Kidney (tissue), 13 donors: ENCODE measurements at regions not wholly inside any gene's neighbourhood (a gene's known extent, or its start where the extent isn't known, plus 50 kb on each side); places are given as distances from the start of the nearest gene placed in this dataset.

ENCODE experiments used
- DNase-seq, 5 donors: peaks; one replicate each; pipeline ENCODE4 v3.0.0-alpha.2; 2013 to 2020
- FAIRE-seq: peaks from 2 replicates; lab custom pipeline; 2012; peaks lifted over from hg19 to GRCh38; lab: Jason Lieb, UNC
- H3K27ac ChIP-seq, 2 donors: one replicate each; pipeline ENCODE4 v1.7.0; 2013; ENCODE audit warnings: low read depth in 2 of 2, low read length in 2 of 2, inconsistent platforms in 1 of 2
- H3K27me3 ChIP-seq: one replicate; pipeline ENCODE4 v1.7.1; 2013; ENCODE audit warnings: low read length, inconsistent platforms; ENCODE audit not compliant: control insufficient read depth, insufficient read depth
- H3K36me3 ChIP-seq, 3 donors: one replicate each; pipeline versions ENCODE4 v1.7.0 to v1.7.1; 2013; ENCODE audit warnings: low read length in 3 of 3, control low read depth in 1 of 3, inconsistent platforms in 1 of 3; ENCODE audit not compliant: insufficient read depth in 3 of 3, control insufficient read depth in 2 of 3
- H3K4me1 ChIP-seq, 3 donors: one replicate each; pipeline versions ENCODE4 v1.7.0 to v1.7.1; 2013; ENCODE audit warnings: low read length in 3 of 3, inconsistent platforms in 1 of 3, low read depth in 1 of 3; ENCODE audit not compliant: control insufficient read depth in 2 of 3, insufficient read depth in 2 of 3
- H3K4me3 ChIP-seq, 3 donors: one replicate each; pipeline versions ENCODE4 v1.7.0 to v1.8.1; 2013; ENCODE audit warnings: low read length in 3 of 3, control low read depth in 1 of 3, inconsistent platforms in 1 of 3
- H3K9ac ChIP-seq, 3 donors: one replicate each; pipeline versions ENCODE4 v1.7.0 to v1.7.1; 2013; ENCODE audit warnings: low read length in 3 of 3, control low read depth in 1 of 3, inconsistent platforms in 1 of 3
- H3K9me3 ChIP-seq, 3 donors: one replicate each; pipeline versions ENCODE4 v1.7.0 to v1.7.1; 2013; ENCODE audit warnings: low read length in 3 of 3, control low read depth in 1 of 3, inconsistent platforms in 1 of 3; ENCODE audit not compliant: control insufficient read depth in 2 of 3, insufficient read depth in 1 of 3
- CTCF ChIP-seq: IDR thresholded peaks from 3 replicates; pipeline ENCODE4 v1.5.1; 2012; ENCODE audit warnings: mild to moderate bottlenecking, moderate library complexity, borderline replicate concordance; ENCODE audit not compliant: insufficient read depth; ENCODE audit errors: extremely low read depth
- intact Hi-C: fragments of 100-400 bp; cut with DNase I; formaldehyde crosslinking; loops from one replicate; pipeline ENCODE4 v1.11.1; 2022
- donor health status: control.
- donor health status: control.
- donor health status: control.
- donor health status: control.
- donor health status: control.
- donor health status: DM: yes; HTN: yes; CAD: no.
- donor health status: Normal renal cell carcinoma (clear cell type).

- TF ChIP-seq CTCF: no peak
- H3K27ac ChIP-seq: no peak overlapping the region
- no peaks in the 10 kb centered on the region for H3K27me3 ChIP-seq
- FAIRE-seq (no peak), DNase-seq (no peak)
- H3K9ac ChIP-seq: no peak overlapping the region
- no peak overlapping the region for H3K4me3 ChIP-seq
- H3K4me1 ChIP-seq: peaks cover 0 to 8% (median 8%) of the 10 kb centered on the region in 3 donors
- intact Hi-C loops: no loop called here
- peaks cover 0 to 7% (median 0%) of the 10 kb centered on the region in 3 donors for H3K36me3 ChIP-seq
- H3K9me3 ChIP-seq: no peaks in the 10 kb centered on the region
These were observed 218.2 kb upstream of the KLF14 start for GRCh38 chr7:130951976-130952876.

GRCh38 chr7:130953196-130953595 lies 219.2 kb upstream of the KLF14 start:
- TF ChIP-seq CTCF: no peak
- no peak overlapping the region for H3K4me3 ChIP-seq
- intact Hi-C loops: no loop called here
- H3K9ac ChIP-seq: no peak overlapping the region
- DNase-seq (no peak), FAIRE-seq (no peak)
- H3K4me1 ChIP-seq: peaks cover 0 to 8% (median 8%) of the 10 kb centered on the region in 3 donors
- H3K36me3 ChIP-seq: peaks cover 0 to 7% (median 0%) of the 10 kb centered on the region in 3 donors
- no peaks in the 10 kb centered on the region for H3K27me3 ChIP-seq
- no peaks in the 10 kb centered on the region for H3K9me3 ChIP-seq
- no peak overlapping the region for H3K27ac ChIP-seq

- no peaks in the 10 kb centered on the region for H3K9me3 ChIP-seq
- H3K4me1 ChIP-seq: peaks cover 0 to 8% (median 8%) of the 10 kb centered on the region in 3 donors
- H3K27me3 ChIP-seq: no peaks in the 10 kb centered on the region
- intact Hi-C loops: no loop called here
- H3K9ac ChIP-seq: no peak overlapping the region
- TF ChIP-seq CTCF: no peak
- FAIRE-seq (no peak), DNase-seq (no peak)
- peaks cover 0 to 7% (median 0%) of the 10 kb centered on the region in 3 donors for H3K36me3 ChIP-seq
- no peak overlapping the region for H3K4me3 ChIP-seq
- H3K27ac ChIP-seq: no peak overlapping the region
These were observed 221.0 kb upstream of the KLF14 start for GRCh38 chr7:130954918-130955564.
